ENCODE measurements at regions not wholly inside any gene's neighbourhood (a gene's known extent, or its start where the extent isn't known, plus 50 kb on each side); places are given as distances from the start of the nearest gene placed in this dataset.
A peak's percentile ranks its signal among the peaks of the same experiment; 100 is the strongest.

- no peak overlapping the region for H3K4me3 ChIP-seq (replicated peaks; ENCODE audit: insufficient read depth, low read length)
- H3K27me3 ChIP-seq (ENCODE audit: insufficient read depth, poor library complexity, severe bottlenecking): no peaks in the 10 kb centered on the region
- TF ChIP-seq REST (IDR thresholded peaks at IDR 0.05; ENCODE audit: insufficient replicate concordance, low read depth) (no peak), GABPA (IDR thresholded peaks at IDR 0.05; ENCODE audit: low read depth) (no peak)
- no peak for DNase-seq (ENCODE audit: low read depth in 1 of 2, low spot score in 1 of 2)
- H3K27ac ChIP-seq (replicated peaks): no peak overlapping the region
Measured at GRCh38 chr4:179112441-179113170, 1670.4 kb upstream of the AGA start.

DNA sequence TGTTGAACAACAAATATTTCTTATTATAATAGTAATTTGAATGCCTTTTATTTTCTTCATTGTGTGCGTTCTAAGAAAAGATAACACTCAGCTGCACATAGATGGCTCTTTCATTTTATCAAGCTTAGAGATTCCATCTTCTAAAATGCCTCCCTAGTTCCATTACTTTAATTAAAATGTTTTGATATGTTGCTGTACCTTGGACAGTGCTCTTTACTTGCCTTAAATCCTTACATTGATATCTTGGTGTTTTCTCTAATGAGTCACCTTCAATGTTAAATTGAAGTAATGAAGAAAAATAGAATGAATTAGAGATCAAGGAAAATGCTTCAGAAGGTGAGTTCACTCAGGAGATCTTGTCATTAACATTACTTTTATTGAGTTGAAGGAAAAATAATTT lies 1672.4 kb upstream of the AGA start:
- H3K4me3 ChIP-seq (replicated peaks; ENCODE audit: insufficient read depth, low read length): no peak overlapping the region
- TF ChIP-seq POLR2AphosphoS5 (IDR thresholded peaks at IDR 0.05; ENCODE audit: low read depth) (no peak), REST (IDR thresholded peaks at IDR 0.05; ENCODE audit: insufficient replicate concordance, low read depth) (peak; percentile 67), SPI1 (IDR thresholded peaks at IDR 0.05; ENCODE audit: borderline replicate concordance, low read depth) (no peak), GABPA (IDR thresholded peaks at IDR 0.05; ENCODE audit: low read depth) (no peak)
- TF ChIP-seq, protein P1, sequence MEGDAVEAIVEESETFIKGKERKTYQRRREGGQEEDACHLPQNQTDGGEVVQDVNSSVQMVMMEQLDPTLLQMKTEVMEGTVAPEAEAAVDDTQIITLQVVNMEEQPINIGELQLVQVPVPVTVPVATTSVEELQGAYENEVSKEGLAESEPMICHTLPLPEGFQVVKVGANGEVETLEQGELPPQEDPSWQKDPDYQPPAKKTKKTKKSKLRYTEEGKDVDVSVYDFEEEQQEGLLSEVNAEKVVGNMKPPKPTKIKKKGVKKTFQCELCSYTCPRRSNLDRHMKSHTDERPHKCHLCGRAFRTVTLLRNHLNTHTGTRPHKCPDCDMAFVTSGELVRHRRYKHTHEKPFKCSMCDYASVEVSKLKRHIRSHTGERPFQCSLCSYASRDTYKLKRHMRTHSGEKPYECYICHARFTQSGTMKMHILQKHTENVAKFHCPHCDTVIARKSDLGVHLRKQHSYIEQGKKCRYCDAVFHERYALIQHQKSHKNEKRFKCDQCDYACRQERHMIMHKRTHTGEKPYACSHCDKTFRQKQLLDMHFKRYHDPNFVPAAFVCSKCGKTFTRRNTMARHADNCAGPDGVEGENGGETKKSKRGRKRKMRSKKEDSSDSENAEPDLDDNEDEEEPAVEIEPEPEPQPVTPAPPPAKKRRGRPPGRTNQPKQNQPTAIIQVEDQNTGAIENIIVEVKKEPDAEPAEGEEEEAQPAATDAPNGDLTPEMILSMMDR (IDR thresholded peaks at IDR 0.05; ENCODE audit: insufficient read depth, low read length): no peak
- no peaks in the 10 kb centered on the region for H3K27me3 ChIP-seq (ENCODE audit: insufficient read depth, poor library complexity, severe bottlenecking)
- DNase-seq (ENCODE audit: low read depth in 1 of 2, low spot score in 1 of 2): no peak
- H3K27ac ChIP-seq (replicated peaks): no peak overlapping the region

- TF ChIP-seq REST (IDR thresholded peaks at IDR 0.05; ENCODE audit: insufficient replicate concordance, low read depth) (no peak), GABPA (IDR thresholded peaks at IDR 0.05; ENCODE audit: low read depth) (no peak), POLR2AphosphoS5 (IDR thresholded peaks at IDR 0.05; ENCODE audit: low read depth) (no peak), SPI1 (IDR thresholded peaks at IDR 0.05; ENCODE audit: borderline replicate concordance, low read depth) (no peak)
- TF ChIP-seq, protein P1 (IDR thresholded peaks at IDR 0.05; ENCODE audit: insufficient read depth, low read length): no peak
- Histone ChIP-seq H3K27ac (replicated peaks) (no peak overlapping the region), H3K27me3 (ENCODE audit: insufficient read depth, poor library complexity, severe bottlenecking) (no peaks in the 10 kb centered on the region), H3K4me3 (replicated peaks; ENCODE audit: insufficient read depth, low read length) (no peak overlapping the region)
- DNase-seq (ENCODE audit: low read depth in 1 of 2, low spot score in 1 of 2): no peak
Measured at GRCh38 chr4:179116011-179116410, 1673.8 kb upstream of the AGA start.

Data from HL-60 (cell line).